ENCODE measurements at regions not wholly inside any gene's neighbourhood (a gene's known extent, or its start where the extent isn't known, plus 50 kb on each side); places are given as distances from the start of the nearest gene placed in this dataset.
A peak's percentile ranks its signal among the peaks of the same experiment; 100 is the strongest.

- FAIRE-seq (no peak), DNase-seq (ENCODE audit: low spot score in 2 of 2) (no peak)
These were observed 1162.5 kb upstream of the PRMT6 start for GRCh38 chr1:105894006-105894405.

- FAIRE-seq: no peak
- no peak for DNase-seq (ENCODE audit: low spot score in 2 of 2)
These were observed 1146.7 kb upstream of the PRMT6 start for GRCh38 chr1:105909811-105910210.

- FAIRE-seq (no peak), DNase-seq (ENCODE audit: low spot score in 2 of 2) (no peak)
These were observed 1142.1 kb upstream of the PRMT6 start for GRCh38 chr1:105914403-105914802.

GRCh38 chr1:105934806-105935205, 1121.7 kb upstream of the PRMT6 start:
- no peak for DNase-seq (ENCODE audit: low spot score in 2 of 2)
- FAIRE-seq: no peak

- no peak for DNase-seq (ENCODE audit: low spot score in 2 of 2)
- no peak for FAIRE-seq
These were observed 1091.6 kb upstream of the PRMT6 start for GRCh38 chr1:105964879-105965278.

- FAIRE-seq: peak; percentile 15
These were observed 1059.0 kb upstream of the PRMT6 start for GRCh38 chr1:105997516-105997915.

GRCh38 chr1:106022312-106022902, 1034.1 kb upstream of the PRMT6 start:
- FAIRE-seq: peak; percentile 95
- no peak for DNase-seq (ENCODE audit: low spot score in 2 of 2)

More at GRCh38 chr1:105997516-105997915, 1059.0 kb upstream of the PRMT6 start:
- DNase-seq (ENCODE audit: low spot score in 2 of 2): no peak

GRCh38 chr1:106027871-106028270, 1028.6 kb upstream of the PRMT6 start:
- no peak for FAIRE-seq
- no peak for DNase-seq (ENCODE audit: low spot score in 2 of 2)

- no peak for FAIRE-seq
- DNase-seq (ENCODE audit: low spot score in 2 of 2): no peak
These were observed 1018.9 kb upstream of the PRMT6 start for GRCh38 chr1:106037526-106037925.

- FAIRE-seq (no peak), DNase-seq (ENCODE audit: low spot score in 2 of 2) (no peak)
These were observed 1018.2 kb upstream of the PRMT6 start for GRCh38 chr1:106038260-106038659.

- FAIRE-seq (no peak), DNase-seq (ENCODE audit: low spot score in 2 of 2) (no peak)
These were observed 1012.5 kb upstream of the PRMT6 start for GRCh38 chr1:106043971-106044370.

- DNase-seq (ENCODE audit: low spot score in 2 of 2) (no peak), FAIRE-seq (no peak)
These were observed 1009.3 kb upstream of the PRMT6 start for GRCh38 chr1:106047210-106047609.

GRCh38 chr1:106049595-106049994, 1006.9 kb upstream of the PRMT6 start:
- no peak for FAIRE-seq
- DNase-seq (ENCODE audit: low spot score in 2 of 2): no peak

- DNase-seq (ENCODE audit: low spot score in 2 of 2) (no peak), FAIRE-seq (no peak)
These were observed 1000.6 kb upstream of the PRMT6 start for GRCh38 chr1:106055855-106056254.

- FAIRE-seq: no peak
These were observed 994.6 kb upstream of the PRMT6 start for GRCh38 chr1:106061586-106062495.

GRCh38 chr1:106063510-106063909, 993.0 kb upstream of the PRMT6 start:
- FAIRE-seq: no peak
- DNase-seq (ENCODE audit: low spot score in 2 of 2): no peak

More at GRCh38 chr1:106061586-106062495, 994.6 kb upstream of the PRMT6 start:
- no peak for DNase-seq (ENCODE audit: low spot score in 2 of 2)

GRCh38 chr1:106072909-106073600, 983.4 kb upstream of the PRMT6 start:
- DNase-seq (ENCODE audit: low spot score in 2 of 2): no peak
- FAIRE-seq: no peak

GRCh38 chr1:106080608-106081325, 975.7 kb upstream of the PRMT6 start:
- no peak for DNase-seq (ENCODE audit: low spot score in 2 of 2)
- no peak for FAIRE-seq

- DNase-seq (ENCODE audit: low spot score in 2 of 2) (no peak), FAIRE-seq (no peak)
These were observed 945.4 kb upstream of the PRMT6 start for GRCh38 chr1:106111044-106111443.

- DNase-seq (ENCODE audit: low spot score in 2 of 2): no peak
- FAIRE-seq: no peak
These were observed 942.6 kb upstream of the PRMT6 start for GRCh38 chr1:106113851-106114250.

- no peak for DNase-seq (ENCODE audit: low spot score in 2 of 2)
- no peak for FAIRE-seq
These were observed 935.7 kb upstream of the PRMT6 start for GRCh38 chr1:106120789-106121188.
